ENCODE measurements at regions not wholly inside any gene's neighbourhood (a gene's known extent, or its start where the extent isn't known, plus 50 kb on each side); places are given as distances from the start of the nearest gene placed in this dataset.

GRCh38 chr13:99136427-99136954 is 64.2 kb upstream of the UBAC2 start:
- TF ChIP-seq EZH2phosphoT487 (IDR thresholded peaks at IDR 0.05; ENCODE audit: low read depth, severe bottlenecking, unreplicated experiment) (no peak), EZH2 (IDR thresholded peaks at IDR 0.05; ENCODE audit: borderline replicate concordance) (no peak)
- TF ChIP-seq, protein P1, sequence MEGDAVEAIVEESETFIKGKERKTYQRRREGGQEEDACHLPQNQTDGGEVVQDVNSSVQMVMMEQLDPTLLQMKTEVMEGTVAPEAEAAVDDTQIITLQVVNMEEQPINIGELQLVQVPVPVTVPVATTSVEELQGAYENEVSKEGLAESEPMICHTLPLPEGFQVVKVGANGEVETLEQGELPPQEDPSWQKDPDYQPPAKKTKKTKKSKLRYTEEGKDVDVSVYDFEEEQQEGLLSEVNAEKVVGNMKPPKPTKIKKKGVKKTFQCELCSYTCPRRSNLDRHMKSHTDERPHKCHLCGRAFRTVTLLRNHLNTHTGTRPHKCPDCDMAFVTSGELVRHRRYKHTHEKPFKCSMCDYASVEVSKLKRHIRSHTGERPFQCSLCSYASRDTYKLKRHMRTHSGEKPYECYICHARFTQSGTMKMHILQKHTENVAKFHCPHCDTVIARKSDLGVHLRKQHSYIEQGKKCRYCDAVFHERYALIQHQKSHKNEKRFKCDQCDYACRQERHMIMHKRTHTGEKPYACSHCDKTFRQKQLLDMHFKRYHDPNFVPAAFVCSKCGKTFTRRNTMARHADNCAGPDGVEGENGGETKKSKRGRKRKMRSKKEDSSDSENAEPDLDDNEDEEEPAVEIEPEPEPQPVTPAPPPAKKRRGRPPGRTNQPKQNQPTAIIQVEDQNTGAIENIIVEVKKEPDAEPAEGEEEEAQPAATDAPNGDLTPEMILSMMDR (IDR thresholded peaks at IDR 0.05; ENCODE audit: poor library complexity) = no peak
- no peak for DNase-seq (ENCODE audit: low spot score)
- Histone ChIP-seq H3K79me2 (no peaks in the 10 kb centered on the region), H3K27ac (no peak overlapping the region), H3K9me3 (ENCODE audit: low read depth) (no peaks in the 10 kb centered on the region), H4K20me1 (ENCODE audit: insufficient read depth, poor library complexity, severe bottlenecking) (no peaks in the 10 kb centered on the region), H3K9me2 (replicated peaks; ENCODE audit: insufficient read depth) (no peaks in the 10 kb centered on the region), H3K36me3 (replicated peaks; ENCODE audit: insufficient read depth, low read depth) (no peaks in the 10 kb centered on the region), H3K4me2 (no peak overlapping the region), H3K4me1 (ENCODE audit: insufficient read depth) (no peaks in the 10 kb centered on the region), H3K27me3 (no peaks in the 10 kb centered on the region), H3K4me3 (no peak overlapping the region), H2AFZ (no peak overlapping the region)
- WGBS (ENCODE audit: low lambda C conversion rate, missing lambda C conversion rate) = 71% methylated on average over 8 of the region's 8 CpGs

DNA sequence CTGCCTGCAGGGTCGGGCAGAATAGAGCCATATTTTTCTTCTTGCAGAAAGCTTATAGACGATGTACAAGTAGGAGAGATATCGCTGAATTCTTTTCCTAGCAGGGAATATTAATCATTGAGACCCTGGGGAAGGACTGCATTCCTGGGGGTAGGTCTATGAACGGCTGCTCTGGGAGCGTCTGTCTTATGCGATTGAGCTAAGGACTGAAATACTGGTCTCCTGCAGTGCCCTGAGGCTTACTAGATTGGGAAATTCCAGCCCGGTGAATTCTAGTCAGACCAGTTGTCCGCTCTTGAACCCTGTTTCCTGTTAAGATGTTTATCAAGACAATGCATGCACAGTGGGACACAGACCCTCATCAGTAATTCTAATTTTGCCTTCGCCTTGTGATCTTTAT is 59.8 kb upstream of the UBAC2 start:
- H2AFZ ChIP-seq = no peak overlapping the region
- TF ChIP-seq, protein P1 (IDR thresholded peaks at IDR 0.05; ENCODE audit: poor library complexity) = no peak
- TF ChIP-seq EZH2 (IDR thresholded peaks at IDR 0.05; ENCODE audit: borderline replicate concordance) (no peak), EZH2phosphoT487 (IDR thresholded peaks at IDR 0.05; ENCODE audit: low read depth, severe bottlenecking, unreplicated experiment) (no peak)
- H3K27me3 ChIP-seq = no peaks in the 10 kb centered on the region
- WGBS (ENCODE audit: low lambda C conversion rate, missing lambda C conversion rate) = 86% methylated on average over 9 of the region's 9 CpGs
- H3K9me3 ChIP-seq (ENCODE audit: low read depth) = no peaks in the 10 kb centered on the region
- no peaks in the 10 kb centered on the region for H3K79me2 ChIP-seq
- H4K20me1 ChIP-seq (ENCODE audit: insufficient read depth, poor library complexity, severe bottlenecking) = no peaks in the 10 kb centered on the region
- no peaks in the 10 kb centered on the region for H3K9me2 ChIP-seq (replicated peaks; ENCODE audit: insufficient read depth)
- H3K4me3 ChIP-seq = no peak overlapping the region
- no peak overlapping the region for H3K4me2 ChIP-seq
- H3K4me1 ChIP-seq (ENCODE audit: insufficient read depth) = no peaks in the 10 kb centered on the region
- no peaks in the 10 kb centered on the region for H3K36me3 ChIP-seq (replicated peaks; ENCODE audit: insufficient read depth, low read depth)
- DNase-seq (ENCODE audit: low spot score) = no peak
- no peak overlapping the region for H3K27ac ChIP-seq

- Histone ChIP-seq H3K27me3 (no peaks in the 10 kb centered on the region), H3K4me1 (ENCODE audit: insufficient read depth) (no peaks in the 10 kb centered on the region), H3K79me2 (no peaks in the 10 kb centered on the region), H3K9me2 (replicated peaks; ENCODE audit: insufficient read depth) (no peaks in the 10 kb centered on the region), H3K36me3 (replicated peaks; ENCODE audit: insufficient read depth, low read depth) (no peaks in the 10 kb centered on the region), H3K4me2 (no peak overlapping the region), H4K20me1 (ENCODE audit: insufficient read depth, poor library complexity, severe bottlenecking) (no peaks in the 10 kb centered on the region), H2AFZ (no peak overlapping the region), H3K9me3 (ENCODE audit: low read depth) (no peaks in the 10 kb centered on the region), H3K27ac (no peak overlapping the region), H3K4me3 (no peak overlapping the region)
- 90% methylated on average over 4 of the region's 4 CpGs for WGBS (ENCODE audit: low lambda C conversion rate, missing lambda C conversion rate)
- no peak for DNase-seq (ENCODE audit: low spot score)
- no peak for TF ChIP-seq EZH2 (IDR thresholded peaks at IDR 0.05; ENCODE audit: borderline replicate concordance)
Measured at GRCh38 chr13:99143904-99144303, 56.8 kb upstream of the UBAC2 start.

DNA sequence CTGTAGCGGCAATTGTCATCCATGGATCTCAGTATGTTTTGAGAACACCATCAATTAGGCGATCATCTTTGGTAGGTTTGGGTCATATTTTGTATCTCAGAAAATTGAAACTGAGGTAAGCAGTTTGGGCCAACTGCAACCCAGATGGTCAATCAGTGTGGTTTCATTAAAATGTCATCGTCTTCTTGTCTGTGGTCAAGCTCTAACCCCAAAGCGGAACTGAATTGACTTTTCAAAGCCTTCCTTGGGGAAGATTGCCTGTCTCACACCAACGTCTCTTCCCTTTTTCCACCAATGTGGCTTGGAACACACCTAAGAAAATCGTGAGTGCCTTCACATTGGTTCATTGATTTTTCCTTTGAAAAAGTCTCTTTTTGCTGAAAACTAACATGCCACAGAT is 56.3 kb upstream of the UBAC2 start:
- no peaks in the 10 kb centered on the region for H3K9me3 ChIP-seq (ENCODE audit: low read depth)
- TF ChIP-seq EZH2 (IDR thresholded peaks at IDR 0.05; ENCODE audit: borderline replicate concordance) = no peak
- TF ChIP-seq, protein P1 (IDR thresholded peaks at IDR 0.05; ENCODE audit: poor library complexity) = no peak
- TF ChIP-seq EZH2phosphoT487 (IDR thresholded peaks at IDR 0.05; ENCODE audit: low read depth, severe bottlenecking, unreplicated experiment) = no peak
- no peaks in the 10 kb centered on the region for H3K36me3 ChIP-seq (replicated peaks; ENCODE audit: insufficient read depth, low read depth)
- H3K9me2 ChIP-seq (replicated peaks; ENCODE audit: insufficient read depth) = no peaks in the 10 kb centered on the region
- 76% methylated on average over 6 of the region's 6 CpGs for WGBS (ENCODE audit: low lambda C conversion rate, missing lambda C conversion rate)
- no peak overlapping the region for H2AFZ ChIP-seq
- no peak overlapping the region for H3K4me2 ChIP-seq
- no peak for DNase-seq (ENCODE audit: low spot score)
- H3K4me1 ChIP-seq (ENCODE audit: insufficient read depth) = no peaks in the 10 kb centered on the region
- no peak overlapping the region for H3K27ac ChIP-seq
- no peaks in the 10 kb centered on the region for H4K20me1 ChIP-seq (ENCODE audit: insufficient read depth, poor library complexity, severe bottlenecking)
- H3K27me3 ChIP-seq = no peaks in the 10 kb centered on the region
- H3K4me3 ChIP-seq = no peak overlapping the region
- no peaks in the 10 kb centered on the region for H3K79me2 ChIP-seq

Measured in hepatocyte (in vitro differentiated cells).